ENCODE measurements at regions not wholly inside any gene's neighbourhood (a gene's known extent, or its start where the extent isn't known, plus 50 kb on each side); places are given as distances from the start of the nearest gene placed in this dataset.
"Not testable (repeated sequence)": the region's sequence is repeated elsewhere in the genome, so short reads cannot be mapped to it uniquely, and the experiment has no call there.

GRCh38 chr2:67156796-67157195, 240.3 kb upstream of the ETAA1 start:
- POLR2A ChIA-PET = no interaction called here
- no peak for DNase-seq (ENCODE audit: extremely low spot score)
- TF ChIP-seq ELF4 (IDR thresholded peaks at IDR 0.05) (no peak), SP1 (IDR thresholded peaks at IDR 0.05) (no peak)
- CTCF ChIA-PET = no interaction called here

GRCh38 chr2:67158718-67159117, 238.4 kb upstream of the ETAA1 start:
- TF ChIP-seq TARDBP (IDR thresholded peaks at IDR 0.05) = no peak
- no peak for TF ChIP-seq NFRKB (IDR thresholded peaks at IDR 0.05)
- TF ChIP-seq SP1 (IDR thresholded peaks at IDR 0.05) = no peak
- no peak for TF ChIP-seq ELF4 (IDR thresholded peaks at IDR 0.05)
- no peak for TF ChIP-seq L3MBTL2 (conservative IDR thresholded peaks at IDR 0.05)
- TF ChIP-seq PKNOX1 (IDR thresholded peaks at IDR 0.05) = no peak
- TF ChIP-seq CTBP1 (IDR thresholded peaks at IDR 0.05; ENCODE audit: borderline replicate concordance) = no peak
- no peak for TF ChIP-seq FOXM1 (IDR thresholded peaks at IDR 0.05; ENCODE audit: borderline replicate concordance)
- TF ChIP-seq ARNT (IDR thresholded peaks at IDR 0.05) = no peak
- no peak for TF ChIP-seq BHLHE40 (IDR thresholded peaks at IDR 0.05; ENCODE audit: borderline replicate concordance)
- no peak for TF ChIP-seq FOXA1 (IDR thresholded peaks at IDR 0.05)
- TF ChIP-seq SUZ12 (IDR thresholded peaks at IDR 0.05) = no peak
- TF ChIP-seq HDGF (IDR thresholded peaks at IDR 0.05; ENCODE audit: borderline replicate concordance) = no peak
- TF ChIP-seq ZNF384 (IDR thresholded peaks at IDR 0.05) = no peak
- TF ChIP-seq FOXK2 (IDR thresholded peaks at IDR 0.05) = no peak
- no peak for TF ChIP-seq LEF1 (IDR thresholded peaks at IDR 0.05; ENCODE audit: borderline replicate concordance)
- DNase-seq (ENCODE audit: extremely low spot score) = no peak
- POLR2A ChIA-PET = no interaction called here
- CTCF ChIA-PET = no interaction called here

- ChIA-PET POLR2A (no interaction called here), CTCF (no interaction called here)
- TF ChIP-seq SUZ12 (IDR thresholded peaks at IDR 0.05) (no peak), FOXM1 (IDR thresholded peaks at IDR 0.05; ENCODE audit: borderline replicate concordance) (no peak), PKNOX1 (IDR thresholded peaks at IDR 0.05) (no peak), FOXA1 (IDR thresholded peaks at IDR 0.05) (no peak), FOXK2 (IDR thresholded peaks at IDR 0.05) (no peak), ARNT (IDR thresholded peaks at IDR 0.05) (no peak), CTBP1 (IDR thresholded peaks at IDR 0.05; ENCODE audit: borderline replicate concordance) (no peak), HDGF (IDR thresholded peaks at IDR 0.05; ENCODE audit: borderline replicate concordance) (no peak), TARDBP (IDR thresholded peaks at IDR 0.05) (no peak), L3MBTL2 (conservative IDR thresholded peaks at IDR 0.05) (no peak), NFRKB (IDR thresholded peaks at IDR 0.05) (no peak), BHLHE40 (IDR thresholded peaks at IDR 0.05; ENCODE audit: borderline replicate concordance) (no peak), SP1 (IDR thresholded peaks at IDR 0.05) (no peak), ZNF384 (IDR thresholded peaks at IDR 0.05) (no peak), ELF4 (IDR thresholded peaks at IDR 0.05) (no peak), LEF1 (IDR thresholded peaks at IDR 0.05; ENCODE audit: borderline replicate concordance) (no peak)
- DNase-seq (ENCODE audit: extremely low spot score) = no peak
These were observed 237.2 kb upstream of the ETAA1 start for GRCh38 chr2:67159929-67160328.

GRCh38 chr2:67164771-67165522, 232.2 kb upstream of the ETAA1 start:
- POLR2A ChIA-PET = no interaction called here
- CTCF ChIA-PET = no interaction called here

GRCh38 chr2:67165523-67165990, 231.6 kb upstream of the ETAA1 start:
- CTCF ChIA-PET = no interaction called here

More at GRCh38 chr2:67164771-67165522, 232.2 kb upstream of the ETAA1 start:
- TF ChIP-seq BHLHE40 (IDR thresholded peaks at IDR 0.05; ENCODE audit: borderline replicate concordance) (no peak), PKNOX1 (IDR thresholded peaks at IDR 0.05) (peak; percentile 39), HDGF (IDR thresholded peaks at IDR 0.05; ENCODE audit: borderline replicate concordance) (no peak), L3MBTL2 (conservative IDR thresholded peaks at IDR 0.05) (no peak), NFRKB (IDR thresholded peaks at IDR 0.05) (no peak), FOXA1 (IDR thresholded peaks at IDR 0.05) (no peak), FOXK2 (IDR thresholded peaks at IDR 0.05) (no peak)
- no peak for DNase-seq (ENCODE audit: extremely low spot score)

GRCh38 chr2:67166511-67166910, 230.6 kb upstream of the ETAA1 start:
- POLR2A ChIA-PET; DNase-seq (ENCODE audit: extremely low spot score): not testable (repeated sequence)

More at GRCh38 chr2:67165523-67165990, 231.6 kb upstream of the ETAA1 start:
- no peak for TF ChIP-seq PKNOX1 (IDR thresholded peaks at IDR 0.05)
- TF ChIP-seq LEF1 (IDR thresholded peaks at IDR 0.05; ENCODE audit: borderline replicate concordance) = no peak
- no peak for TF ChIP-seq ZNF384 (IDR thresholded peaks at IDR 0.05)
- no peak for TF ChIP-seq NFRKB (IDR thresholded peaks at IDR 0.05)
- no peak for TF ChIP-seq FOXA1 (IDR thresholded peaks at IDR 0.05)
- no peak for TF ChIP-seq FOXM1 (IDR thresholded peaks at IDR 0.05; ENCODE audit: borderline replicate concordance)
- no peak for TF ChIP-seq BHLHE40 (IDR thresholded peaks at IDR 0.05; ENCODE audit: borderline replicate concordance)
- TF ChIP-seq HDGF (IDR thresholded peaks at IDR 0.05; ENCODE audit: borderline replicate concordance) = no peak
- no peak for TF ChIP-seq CTBP1 (IDR thresholded peaks at IDR 0.05; ENCODE audit: borderline replicate concordance)
- TF ChIP-seq SUZ12 (IDR thresholded peaks at IDR 0.05) = no peak
- no peak for TF ChIP-seq TARDBP (IDR thresholded peaks at IDR 0.05)
- TF ChIP-seq ARNT (IDR thresholded peaks at IDR 0.05) = no peak
- no peak for TF ChIP-seq ELF4 (IDR thresholded peaks at IDR 0.05)
- no peak for TF ChIP-seq FOXK2 (IDR thresholded peaks at IDR 0.05)
- no peak for TF ChIP-seq SP1 (IDR thresholded peaks at IDR 0.05)
- DNase-seq (ENCODE audit: extremely low spot score) = no peak
- POLR2A ChIA-PET = no interaction called here

More at GRCh38 chr2:67166511-67166910, 230.6 kb upstream of the ETAA1 start:
- CTCF ChIA-PET = not testable (repeated sequence)

Measured in HEK293T (cell line).